ENCODE measurements at regions not wholly inside any gene's neighbourhood (a gene's known extent, or its start where the extent isn't known, plus 50 kb on each side); places are given as distances from the start of the nearest gene placed in this dataset.
"Not testable (repeated sequence)": the region's sequence is repeated elsewhere in the genome, so short reads cannot be mapped to it uniquely, and the experiment has no call there.

GRCh38 chr12:65742018-65743010 is 82.0 kb upstream of the HMGA2 start:
- no peak for DNase-seq

GRCh38 chr12:65744236-65744840 is 79.9 kb upstream of the HMGA2 start:
- DNase-seq, result not testable (repeated sequence)

- no peak for DNase-seq
Observed at GRCh38 chr12:65747338-65747737, 76.9 kb upstream of the HMGA2 start.

- DNase-seq, result no peak
Observed at GRCh38 chr12:65748332-65748731, 76.0 kb upstream of the HMGA2 start.

- DNase-seq, result no peak
Observed at GRCh38 chr12:65754290-65754689, 70.0 kb upstream of the HMGA2 start.

GRCh38 chr12:65754744-65755595 is 69.3 kb upstream of the HMGA2 start:
- DNase-seq, result no peak

- DNase-seq, result no peak
Observed at GRCh38 chr12:65755596-65755978, 68.7 kb upstream of the HMGA2 start.

- DNase-seq, result no peak
Observed at GRCh38 chr12:65756267-65756666, 68.0 kb upstream of the HMGA2 start.

- no peak for DNase-seq
Observed at GRCh38 chr12:65756956-65757511, 67.2 kb upstream of the HMGA2 start.

- no peak for DNase-seq
Observed at GRCh38 chr12:65758401-65758800, 65.9 kb upstream of the HMGA2 start.

GRCh38 chr12:65759735-65760134 is 64.5 kb upstream of the HMGA2 start:
- no peak for DNase-seq

- no peak for DNase-seq
Observed at GRCh38 chr12:65761301-65761700, 63.0 kb upstream of the HMGA2 start.

- no peak for DNase-seq
Observed at GRCh38 chr12:65764325-65764724, 60.0 kb upstream of the HMGA2 start.

- no peak for DNase-seq
Observed at GRCh38 chr12:65765436-65765813, 58.9 kb upstream of the HMGA2 start.

- no peak for DNase-seq
Observed at GRCh38 chr12:65769880-65770279, 54.4 kb upstream of the HMGA2 start.

Data from NCI-H69 (cell line).